NT2/D1 (cell line): ENCODE measurements at regions not wholly inside any gene's neighbourhood (a gene's known extent, or its start where the extent isn't known, plus 50 kb on each side); places are given as distances from the start of the nearest gene placed in this dataset.

Source experiments
- SUZ12 ChIP-seq: IDR thresholded peaks from 2 replicates; pipeline ENCODE4 v1.6.1; 2011; ENCODE audit not compliant: insufficient read length, insufficient read depth; ENCODE audit errors: extremely low read depth
- YY1 ChIP-seq: IDR thresholded peaks from 2 replicates; pipeline ENCODE4 v1.6.1; 2011; ENCODE audit not compliant: insufficient read length, insufficient read depth
- ZNF274 ChIP-seq: IDR thresholded peaks from 2 replicates; pipeline ENCODE4 v1.6.1; 2011; ENCODE audit warnings: mild to moderate bottlenecking, low read depth, low read length

DNA sequence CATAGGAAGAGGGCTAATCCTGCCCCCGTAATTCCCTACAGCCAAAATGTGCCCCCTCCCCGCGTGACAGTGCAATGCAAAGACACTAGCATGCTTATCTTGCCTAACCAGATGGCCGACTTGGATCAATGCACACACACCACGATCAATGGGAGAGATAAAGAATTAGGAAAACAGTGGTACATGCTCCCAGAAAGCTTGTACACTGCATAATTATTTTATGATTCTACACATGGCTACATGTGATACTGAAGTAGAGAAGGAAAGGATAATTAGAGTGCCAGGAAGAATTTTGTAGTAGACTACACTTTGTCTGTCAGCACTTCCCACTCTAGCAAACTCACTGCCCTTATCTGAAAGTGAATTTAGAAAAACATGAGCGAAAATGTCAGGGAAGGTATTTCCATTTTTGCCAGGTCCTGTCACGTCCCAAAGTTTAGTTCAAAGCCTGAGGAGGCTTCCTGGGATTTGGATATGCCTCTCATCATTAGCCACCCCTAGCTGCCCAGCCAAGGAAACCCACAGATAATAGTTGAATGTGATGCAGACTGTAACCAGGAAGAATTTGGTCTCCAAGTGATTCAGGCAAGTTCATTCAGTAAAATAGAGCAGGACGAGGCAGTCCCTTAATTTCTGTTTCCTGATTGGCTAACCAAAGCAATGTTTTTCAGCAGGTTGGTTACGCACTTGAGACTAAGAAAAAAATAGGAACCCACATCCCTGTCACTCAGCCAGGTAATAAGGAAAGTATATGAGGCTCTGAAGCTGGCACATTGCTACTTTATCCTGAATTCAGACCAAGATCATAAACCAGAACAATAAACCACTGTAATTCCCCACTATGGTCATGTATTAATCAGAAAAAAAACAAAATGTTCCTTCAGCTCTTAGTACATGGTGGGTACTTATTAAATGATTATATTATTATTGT, 199.6 kb upstream of the OTX2 start:
- TF ChIP-seq SUZ12 (no peak), YY1 (no peak), ZNF274 (no peak)
